NCI-H2196 (cell line): ENCODE measurements at regions not wholly inside any gene's neighbourhood (a gene's known extent, or its start where the extent isn't known, plus 50 kb on each side); places are given as distances from the start of the nearest gene placed in this dataset.
"Not testable (repeated sequence)": the region's sequence is repeated elsewhere in the genome, so short reads cannot be mapped to it uniquely, and the experiment has no call there.

ENCODE experiments used
- DNase-seq: peaks from one replicate; lab custom pipeline; 2025; ENCODE audit not compliant: unreplicated experiment; lab: John Stamatoyannopoulos, UW

DNA sequence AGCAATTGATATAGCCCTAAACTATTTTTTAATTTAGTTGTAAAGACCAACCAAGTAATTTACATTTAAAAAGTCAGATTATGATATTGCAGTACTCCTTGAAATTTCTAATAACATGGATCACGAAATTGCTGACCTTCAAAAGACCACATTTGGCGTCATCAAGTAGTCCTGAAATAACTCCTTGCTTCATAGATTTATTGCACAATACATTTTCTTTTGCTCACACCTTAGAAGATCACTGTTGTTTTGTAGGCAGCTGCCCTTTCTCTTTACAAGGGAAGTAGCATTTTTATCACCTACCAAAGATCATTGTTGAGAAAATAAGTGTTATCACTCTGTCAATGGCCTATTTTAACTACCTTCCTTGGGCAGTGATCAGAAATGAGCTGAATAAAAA, 815.8 kb downstream of the METTL15 start:
- no peak for DNase-seq

- no peak for DNase-seq
These were observed 814.3 kb downstream of the METTL15 start for GRCh38 chr11:28922386-28922981.

DNA sequence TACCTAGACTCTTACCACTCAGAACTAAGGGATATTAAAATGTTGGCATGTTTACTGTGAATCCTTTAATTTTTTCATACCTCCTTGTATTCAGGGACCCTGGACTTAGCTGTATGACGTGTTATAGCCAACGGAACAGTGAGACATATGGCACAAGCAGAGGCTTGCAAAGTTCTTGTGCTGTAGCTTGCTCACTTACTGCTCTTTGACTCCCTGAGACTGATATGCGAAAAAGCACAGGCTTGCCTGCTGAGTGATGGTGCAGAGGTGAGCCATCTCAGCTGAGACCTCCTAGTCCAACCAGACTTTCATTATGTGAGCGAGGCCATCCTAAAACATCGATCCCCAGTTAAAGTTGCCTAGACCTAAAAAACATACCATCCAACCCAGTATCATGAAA, 811.0 kb downstream of the METTL15 start:
- no peak for DNase-seq

GRCh38 chr11:28913883-28914282, 805.7 kb downstream of the METTL15 start:
- DNase-seq = no peak

GRCh38 chr11:28911829-28912228, 803.6 kb downstream of the METTL15 start:
- no peak for DNase-seq

DNA sequence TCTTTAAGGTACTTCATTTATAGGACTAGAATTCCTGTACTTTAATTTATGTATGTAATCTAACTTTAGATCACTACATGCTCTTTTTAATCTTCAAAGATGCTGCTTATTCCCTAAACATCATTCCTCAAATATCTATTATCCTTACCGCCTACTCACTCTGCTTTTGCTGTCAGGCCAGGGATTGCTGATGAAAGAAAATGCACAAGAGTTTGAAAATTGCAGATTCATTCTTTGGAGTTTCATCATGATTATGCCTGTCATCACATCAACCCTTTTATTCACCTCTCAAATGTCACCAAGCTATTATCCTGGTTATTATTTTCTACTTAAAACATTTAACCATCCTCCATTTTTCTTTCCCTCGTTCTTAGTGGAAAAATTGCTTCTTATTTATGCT, 802.7 kb downstream of the METTL15 start:
- DNase-seq = no peak

GRCh38 chr11:28903716-28904115, 795.5 kb downstream of the METTL15 start:
- DNase-seq = no peak

DNA sequence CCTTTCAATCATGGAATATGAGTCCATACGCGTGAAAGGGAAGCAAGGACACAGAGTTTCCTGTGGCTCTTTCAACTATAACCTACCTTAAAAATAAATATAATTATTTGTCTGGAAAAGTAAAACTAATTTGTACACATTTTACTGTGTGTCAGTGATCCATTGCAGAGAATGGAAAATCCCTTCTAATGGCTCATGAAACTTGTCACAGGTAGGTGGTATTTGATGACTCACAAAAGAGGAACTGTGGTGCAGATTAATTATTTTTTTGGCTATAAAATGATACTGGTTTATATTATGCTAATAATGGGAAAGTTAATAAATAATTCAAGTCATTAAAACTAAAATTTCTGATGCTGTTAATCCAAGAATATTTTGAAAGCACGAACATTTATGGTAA, 792.2 kb downstream of the METTL15 start:
- DNase-seq = no peak

DNA sequence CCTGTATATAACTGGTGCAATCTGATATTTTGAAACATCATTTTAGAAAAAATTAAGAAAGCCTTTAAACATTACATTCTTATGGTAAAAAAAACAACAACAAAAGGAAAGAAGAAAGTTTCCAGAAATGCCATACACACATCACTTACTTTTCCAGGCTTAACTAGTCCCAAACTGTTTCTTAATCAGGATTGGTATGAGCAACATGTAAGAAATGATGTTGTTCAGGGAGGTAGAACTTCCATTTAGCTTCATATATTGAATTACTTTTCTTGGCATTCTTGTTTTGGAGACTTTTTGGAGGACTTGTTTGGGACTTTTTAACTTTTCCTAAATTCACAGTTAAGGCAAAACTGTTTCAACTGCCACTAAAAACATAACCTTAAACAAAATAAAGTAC, 791.5 kb downstream of the METTL15 start:
- no peak for DNase-seq

DNA sequence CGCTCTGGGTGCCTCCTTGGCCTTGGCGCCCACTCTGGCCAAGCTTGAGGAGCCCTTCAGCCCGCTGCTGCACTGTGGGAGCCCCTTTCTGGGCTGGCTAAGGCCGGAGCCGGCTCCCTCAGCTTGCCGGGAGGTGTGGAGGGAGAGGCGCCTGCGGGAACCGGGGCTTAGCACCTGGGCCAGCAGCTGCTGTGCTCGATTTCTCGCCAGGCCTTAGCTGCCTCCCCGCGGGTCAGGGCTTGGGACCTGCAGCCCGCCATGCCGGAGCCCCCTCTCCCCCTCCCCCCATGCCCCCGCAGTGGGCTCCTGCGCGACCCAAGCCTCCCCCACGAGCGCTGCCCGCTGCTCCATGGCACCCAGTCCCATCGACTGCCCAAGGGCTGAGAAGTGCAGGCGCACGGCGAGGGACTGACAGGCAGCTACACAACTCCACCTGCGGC, 782.4 kb downstream of the METTL15 start:
- DNase-seq = not testable (repeated sequence)

DNA sequence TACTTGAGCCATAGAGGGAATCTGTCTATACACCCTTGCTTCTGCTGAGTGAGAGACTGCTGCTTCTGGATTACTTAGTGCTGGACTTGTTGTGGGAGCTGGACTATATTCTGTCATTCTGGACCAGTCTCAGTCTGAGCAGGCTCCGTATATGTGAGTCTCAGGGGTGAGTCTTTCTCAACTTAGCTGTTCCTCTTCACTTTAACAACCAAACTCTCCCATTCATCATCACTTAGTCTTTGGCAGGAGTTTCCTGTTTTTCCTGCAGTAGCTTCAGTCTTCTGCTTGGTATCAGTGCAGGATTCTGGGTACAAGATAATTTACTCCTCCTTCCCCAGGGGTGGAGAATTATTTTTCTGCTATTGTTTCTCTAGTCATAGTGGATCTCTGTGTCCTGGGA, 779.5 kb downstream of the METTL15 start:
- DNase-seq = no peak

- DNase-seq = no peak
These were observed 771.7 kb downstream of the METTL15 start for GRCh38 chr11:28879869-28880268.

DNA sequence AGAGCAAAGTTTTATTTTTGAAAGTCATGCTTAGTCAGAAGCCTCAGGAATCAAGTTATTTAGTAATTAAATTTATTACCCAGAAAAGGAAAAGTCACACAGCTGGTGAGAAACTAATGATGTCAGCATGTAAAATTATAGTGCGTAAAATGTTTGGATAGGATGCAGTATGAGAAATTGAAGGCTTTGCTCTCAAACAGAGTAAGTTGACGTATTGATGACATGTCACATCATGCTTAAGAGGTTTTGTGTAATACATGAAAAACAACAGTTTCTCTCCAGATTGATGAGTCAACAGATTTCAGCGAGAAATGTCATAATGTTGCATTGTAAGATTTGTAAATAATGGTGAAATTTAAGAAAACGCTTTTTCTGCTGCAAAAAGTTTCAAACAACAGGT, 769.8 kb downstream of the METTL15 start:
- no peak for DNase-seq

DNA sequence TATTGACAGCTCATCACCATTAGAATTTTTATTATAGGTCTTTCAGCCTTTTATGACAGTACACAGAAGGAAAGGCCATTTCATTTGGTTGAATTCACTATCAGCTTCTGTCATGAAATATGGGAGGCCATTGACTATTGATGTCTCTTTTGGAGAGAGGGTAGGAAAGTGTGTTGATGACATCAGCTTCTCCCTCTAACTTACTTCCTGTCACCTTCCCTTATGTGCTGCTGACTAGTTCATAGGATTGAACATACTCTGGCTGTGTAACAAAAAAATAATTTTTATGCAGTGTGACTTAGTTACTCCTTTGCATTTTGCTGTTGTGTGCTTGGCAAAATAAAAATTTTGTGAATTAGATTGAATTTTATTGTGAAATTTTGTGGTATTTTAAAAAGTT, 769.2 kb downstream of the METTL15 start:
- no peak for DNase-seq

GRCh38 chr11:28874706-28875105, 766.5 kb downstream of the METTL15 start:
- DNase-seq = no peak

- DNase-seq = no peak
These were observed 762.9 kb downstream of the METTL15 start for GRCh38 chr11:28871090-28871489.

- DNase-seq = no peak
These were observed 755.2 kb downstream of the METTL15 start for GRCh38 chr11:28863422-28863821.

DNA sequence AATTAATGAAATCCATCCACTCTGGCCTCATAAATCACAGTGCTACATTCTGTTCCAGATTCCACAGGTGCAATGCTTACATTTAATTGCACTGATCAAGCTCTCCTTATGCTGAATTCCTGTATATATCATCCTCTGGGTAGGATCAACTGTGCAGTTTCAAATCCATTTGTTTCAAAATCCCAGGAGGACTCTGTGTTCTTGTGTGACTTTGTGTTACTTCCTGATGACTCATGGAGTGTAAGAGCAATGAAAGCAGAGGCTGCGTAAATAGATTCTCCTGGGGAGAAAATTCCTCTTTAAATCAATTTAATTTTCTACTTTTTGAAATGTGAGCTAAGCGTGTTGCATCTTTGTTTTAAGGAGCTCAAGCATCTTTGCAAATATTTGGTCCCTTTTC, 752.7 kb downstream of the METTL15 start:
- DNase-seq = no peak

DNA sequence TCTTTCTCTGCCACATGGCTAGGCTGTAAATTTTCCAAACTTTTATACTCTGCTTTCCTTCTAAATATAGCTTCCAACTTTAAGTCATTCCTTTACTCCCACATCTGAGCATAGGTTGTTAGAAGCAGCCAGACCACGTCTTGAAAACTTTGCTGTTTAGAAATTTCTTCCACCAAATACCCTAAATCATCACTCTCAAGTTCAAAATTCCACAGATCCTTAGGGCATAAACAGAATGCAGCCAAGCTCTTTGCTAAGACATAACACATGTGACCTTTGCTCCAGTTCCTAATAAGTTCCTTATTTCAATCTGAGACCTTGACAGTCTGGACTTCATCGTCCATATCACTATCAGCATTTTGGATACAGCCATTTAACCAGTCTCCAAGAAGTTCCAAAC, 749.9 kb downstream of the METTL15 start:
- no peak for DNase-seq

GRCh38 chr11:28849053-28849452, 740.9 kb downstream of the METTL15 start:
- no peak for DNase-seq

DNA sequence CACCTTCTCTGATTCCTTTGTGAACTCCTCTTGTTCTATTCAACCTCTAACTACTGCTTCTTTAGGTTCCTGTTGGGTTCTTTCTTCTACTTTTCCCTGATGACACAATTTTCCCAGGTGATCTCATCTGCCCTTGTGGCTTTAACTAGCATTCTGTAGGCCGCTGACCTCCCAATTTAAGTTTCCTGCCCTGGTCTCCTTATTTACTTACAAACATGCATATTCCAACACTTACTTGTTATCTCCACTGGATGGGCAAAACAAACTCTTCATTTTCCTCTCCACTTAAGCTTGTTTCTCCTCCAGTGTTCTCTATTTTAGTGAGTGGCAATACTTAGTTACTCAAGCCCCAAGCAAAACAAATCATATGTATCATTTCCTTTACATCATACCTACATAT, 734.5 kb downstream of the METTL15 start:
- DNase-seq = no peak

DNA sequence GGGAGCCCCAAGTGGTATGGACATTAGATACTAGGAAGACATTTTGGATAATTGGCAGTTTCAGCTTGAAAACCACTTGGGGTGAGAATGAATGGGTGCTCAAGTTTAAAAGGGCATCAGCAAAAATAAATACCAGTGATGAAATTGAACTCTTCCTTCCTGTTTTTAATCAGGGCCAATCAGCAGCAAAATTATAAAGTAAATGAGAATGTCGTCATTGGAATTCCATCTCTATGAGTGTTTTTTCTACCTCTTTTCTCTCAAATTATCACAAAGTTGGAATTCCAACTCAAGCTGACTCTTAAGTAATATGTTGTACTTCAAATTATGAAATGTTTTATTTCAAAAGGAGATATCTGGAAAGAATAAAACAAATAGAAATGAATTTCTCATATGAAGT, 730.6 kb downstream of the METTL15 start:
- no peak for DNase-seq

GRCh38 chr11:28837599-28837998, 729.4 kb downstream of the METTL15 start:
- no peak for DNase-seq
